Smooth muscle cell (in vitro differentiated cells): ENCODE measurements at regions not wholly inside any gene's neighbourhood (a gene's known extent, or its start where the extent isn't known, plus 50 kb on each side); places are given as distances from the start of the nearest gene placed in this dataset.

ENCODE experiments used
- DNase-seq: peaks from one replicate; lab custom pipeline; 2025; ENCODE audit not compliant: unreplicated experiment; lab: John Stamatoyannopoulos, UW
- H2AFZ ChIP-seq: fragments of 200-600 bp; sonication (generic); 2 replicates; pipeline ENCODE4 v1.6.0; 2016; ENCODE audit warnings: antibody characterized with exemption, low read depth, mild to moderate bottlenecking
- H3F3A ChIP-seq: fragments of 200-600 bp; sonication (generic); 2 replicates; pipeline ENCODE4 v1.6.0; 2017; ENCODE audit warnings: antibody characterized with exemption, low read depth
- H3K27ac ChIP-seq: fragments of 200-600 bp; sonication (generic); 2 replicates; pipeline ENCODE4 v1.5.1; 2016; ENCODE audit warnings: low read depth, mild to moderate bottlenecking
- H3K27me3 ChIP-seq: fragments of 200-600 bp; sonication (generic); 2 replicates; pipeline ENCODE4 v1.6.1; 2016; ENCODE audit warnings: low read depth, mild to moderate bottlenecking
- H3K36me3 ChIP-seq: fragments of 200-600 bp; sonication (generic); 2 replicates; pipeline ENCODE4 v1.5.1; 2016; ENCODE audit warnings: low read depth
- H3K4me1 ChIP-seq: fragments of 200-600 bp; sonication (generic); 2 replicates; pipeline ENCODE4 v1.5.1; 2016; ENCODE audit warnings: low read depth
- H3K4me2 ChIP-seq: fragments of 200-600 bp; sonication (generic); 2 replicates; pipeline ENCODE4 v1.6.0; 2016; ENCODE audit warnings: mild to moderate bottlenecking
- H3K4me3 ChIP-seq: fragments of 200-600 bp; sonication (generic); 2 replicates; pipeline ENCODE4 v1.5.1; 2016; ENCODE audit warnings: mild to moderate bottlenecking
- H3K79me2 ChIP-seq: fragments of 200-600 bp; sonication (generic); 2 replicates; pipeline ENCODE4 v1.6.0; 2016; ENCODE audit warnings: low read depth, mild to moderate bottlenecking
- H3K9ac ChIP-seq: fragments of 200-600 bp; sonication (generic); 2 replicates; pipeline ENCODE4 v1.6.0; 2016; ENCODE audit warnings: low read depth
- H3K9me3 ChIP-seq: fragments of 200-600 bp; sonication (generic); replicated peaks from 2 replicates; pipeline ENCODE4 v1.5.1; 2016; ENCODE audit warnings: low read depth
- H4K20me1 ChIP-seq: fragments of 200-600 bp; sonication (generic); 2 replicates; pipeline ENCODE4 v1.6.0; 2016; ENCODE audit warnings: low read depth
- WGBS: methylation state at CpG from one replicate; pipeline ENCODE4 v1.1.7; 2016; ENCODE audit warnings: low lambda C conversion rate; 5-methylcytosine and 5-hydroxymethylcytosine counted together
- TF ChIP-seq, protein P1 (sequence below): fragments of 200-600 bp; sonication (generic); IDR thresholded peaks from 2 replicates; pipeline ENCODE4 v1.5.1; 2017; ENCODE audit warnings: borderline replicate concordance, mild to moderate bottlenecking, antibody characterized with exemption; ENCODE audit not compliant: insufficient read depth, poor library complexity, severe bottlenecking

DNA sequence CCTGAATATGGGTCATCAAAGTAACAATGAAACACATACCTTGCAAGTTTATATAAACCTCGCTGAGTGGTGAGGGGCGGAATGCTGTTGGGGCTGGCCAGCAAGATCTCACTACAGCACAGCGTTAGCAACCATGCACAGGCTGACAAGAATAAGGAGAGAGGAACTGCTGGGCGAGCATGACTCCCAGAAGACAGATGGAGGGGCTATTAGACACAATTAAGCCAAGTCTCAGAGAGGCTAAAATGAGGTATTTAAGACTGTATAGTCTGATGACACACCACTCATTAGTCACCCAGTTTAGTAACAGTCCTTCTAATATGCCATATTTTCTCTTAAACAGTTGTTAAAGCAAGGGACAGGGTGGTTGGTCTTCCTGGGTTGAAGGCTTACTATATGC, 340.2 kb upstream of the NR5A2 start:
- WGBS = 28% methylated on average over 4 of the region's 4 CpGs
- DNase-seq = no peak
- peaks cover 32% of the 10 kb centered on the region for H3K4me1 ChIP-seq

DNA sequence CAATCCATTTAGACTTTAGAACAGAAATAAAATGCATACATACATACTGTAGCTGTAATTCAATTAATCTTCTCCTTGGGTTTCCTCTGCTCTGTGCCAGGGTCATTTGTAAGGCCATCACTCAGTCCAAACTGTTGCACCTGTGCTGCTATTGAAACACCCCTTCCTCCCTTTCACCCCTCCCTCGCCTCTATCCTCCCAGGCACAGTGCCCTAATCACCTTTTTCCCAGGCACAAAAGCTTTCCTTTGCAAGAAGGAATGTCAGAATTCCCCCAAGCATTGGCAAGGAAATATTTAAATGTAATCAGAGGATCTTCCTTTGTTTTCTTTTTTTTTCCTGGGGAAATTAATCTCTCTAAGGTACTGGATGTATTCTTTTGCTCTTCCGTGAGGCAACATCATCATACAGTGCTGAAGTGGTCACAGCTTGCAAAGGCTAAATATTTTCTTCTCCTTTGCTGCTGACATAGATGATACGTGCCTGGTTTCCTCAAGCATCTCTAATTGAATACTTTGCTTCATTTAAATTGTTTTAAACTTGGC, 339.3 kb upstream of the NR5A2 start:
- H3K36me3 ChIP-seq = no peaks in the 10 kb centered on the region
- H3K4me2 ChIP-seq = no peak overlapping the region
- no peak overlapping the region for H3K27ac ChIP-seq
- H3K4me1 ChIP-seq = peaks cover 32% of the 10 kb centered on the region
- no peaks in the 10 kb centered on the region for H3K9me3 ChIP-seq
- H3K27me3 ChIP-seq = no peaks in the 10 kb centered on the region
- TF ChIP-seq, protein P1, sequence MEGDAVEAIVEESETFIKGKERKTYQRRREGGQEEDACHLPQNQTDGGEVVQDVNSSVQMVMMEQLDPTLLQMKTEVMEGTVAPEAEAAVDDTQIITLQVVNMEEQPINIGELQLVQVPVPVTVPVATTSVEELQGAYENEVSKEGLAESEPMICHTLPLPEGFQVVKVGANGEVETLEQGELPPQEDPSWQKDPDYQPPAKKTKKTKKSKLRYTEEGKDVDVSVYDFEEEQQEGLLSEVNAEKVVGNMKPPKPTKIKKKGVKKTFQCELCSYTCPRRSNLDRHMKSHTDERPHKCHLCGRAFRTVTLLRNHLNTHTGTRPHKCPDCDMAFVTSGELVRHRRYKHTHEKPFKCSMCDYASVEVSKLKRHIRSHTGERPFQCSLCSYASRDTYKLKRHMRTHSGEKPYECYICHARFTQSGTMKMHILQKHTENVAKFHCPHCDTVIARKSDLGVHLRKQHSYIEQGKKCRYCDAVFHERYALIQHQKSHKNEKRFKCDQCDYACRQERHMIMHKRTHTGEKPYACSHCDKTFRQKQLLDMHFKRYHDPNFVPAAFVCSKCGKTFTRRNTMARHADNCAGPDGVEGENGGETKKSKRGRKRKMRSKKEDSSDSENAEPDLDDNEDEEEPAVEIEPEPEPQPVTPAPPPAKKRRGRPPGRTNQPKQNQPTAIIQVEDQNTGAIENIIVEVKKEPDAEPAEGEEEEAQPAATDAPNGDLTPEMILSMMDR = no peak
- 72% methylated on average over 3 of the region's 3 CpGs for WGBS
- H3K4me3 ChIP-seq = no peak overlapping the region
- H3F3A ChIP-seq = peaks cover 11% of the 10 kb centered on the region
- no peak overlapping the region for H3K9ac ChIP-seq
- H4K20me1 ChIP-seq = no peaks in the 10 kb centered on the region
- no peak for DNase-seq
- no peak overlapping the region for H2AFZ ChIP-seq
- no peaks in the 10 kb centered on the region for H3K79me2 ChIP-seq

More for the DNA sequence above, 340.2 kb upstream of the NR5A2 start:
- Histone ChIP-seq H3K27ac (peak overlapping the region; percentile 17), H3K79me2 (no peaks in the 10 kb centered on the region), H3K36me3 (no peaks in the 10 kb centered on the region), H3K4me3 (no peak overlapping the region), H3K27me3 (no peaks in the 10 kb centered on the region), H3K9me3 (no peaks in the 10 kb centered on the region), H2AFZ (no peak overlapping the region), H3K9ac (peak overlapping the region; percentile 14), H3K4me2 (peak overlapping the region; percentile 66), H4K20me1 (no peaks in the 10 kb centered on the region), H3F3A (peaks cover 11% of the 10 kb centered on the region)
- TF ChIP-seq, protein P1 = no peak

DNA sequence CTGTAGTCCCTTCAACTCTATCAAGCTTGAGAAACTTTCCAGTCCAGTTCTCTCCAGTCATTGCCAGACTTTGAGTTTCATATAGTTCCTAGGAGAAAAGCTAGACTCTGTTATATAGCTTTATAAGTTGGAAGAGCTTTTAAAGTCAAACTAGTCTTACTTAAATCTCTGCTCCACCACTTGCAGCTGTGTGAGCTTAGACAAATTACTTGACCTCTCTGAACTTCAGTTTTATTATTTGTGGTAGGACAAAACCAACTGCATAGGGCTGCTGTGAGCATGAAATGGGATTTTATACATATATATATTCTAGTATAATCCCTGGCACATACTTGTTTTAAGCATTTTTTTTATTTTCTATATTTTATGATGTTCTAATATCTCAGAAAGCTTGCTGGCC, 338.7 kb upstream of the NR5A2 start:
- Histone ChIP-seq H3K27me3 (no peaks in the 10 kb centered on the region), H3F3A (peaks cover 11% of the 10 kb centered on the region), H3K9ac (no peak overlapping the region), H3K79me2 (no peaks in the 10 kb centered on the region), H3K4me2 (no peak overlapping the region), H3K4me3 (no peak overlapping the region), H4K20me1 (no peaks in the 10 kb centered on the region), H3K36me3 (no peaks in the 10 kb centered on the region), H3K4me1 (peaks cover 32% of the 10 kb centered on the region), H3K9me3 (no peaks in the 10 kb centered on the region), H2AFZ (no peak overlapping the region), H3K27ac (no peak overlapping the region)
- DNase-seq = no peak
- TF ChIP-seq, protein P1 = no peak

DNA sequence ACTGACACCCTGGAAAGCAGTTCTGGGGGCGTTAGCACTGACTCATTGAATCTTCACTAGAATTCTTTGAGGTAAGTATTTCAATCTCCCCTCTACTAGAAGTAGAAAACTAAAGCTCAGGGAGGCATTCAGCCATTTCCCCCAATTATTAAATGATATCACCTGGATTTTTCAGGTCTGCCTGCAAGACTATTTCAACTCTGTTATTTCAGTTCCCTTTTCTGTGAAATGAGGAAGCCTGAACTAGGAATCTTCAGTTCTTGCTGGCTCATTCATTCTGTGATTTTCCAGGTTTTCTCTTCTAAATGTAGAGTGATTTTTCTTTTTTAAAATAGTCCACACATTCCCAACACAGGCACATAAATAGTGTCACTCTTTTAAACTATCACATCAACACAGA, 337.0 kb upstream of the NR5A2 start:
- H3K4me3 ChIP-seq = no peak overlapping the region
- no peak overlapping the region for H3K27ac ChIP-seq
- H3F3A ChIP-seq = peaks cover 11% of the 10 kb centered on the region
- TF ChIP-seq, protein P1 = no peak
- no peaks in the 10 kb centered on the region for H3K79me2 ChIP-seq
- WGBS = 80% methylated on average over 1 of the region's 1 CpG
- no peak overlapping the region for H2AFZ ChIP-seq
- no peaks in the 10 kb centered on the region for H3K9me3 ChIP-seq
- peak overlapping the region; percentile 49 for H3K4me2 ChIP-seq
- no peaks in the 10 kb centered on the region for H4K20me1 ChIP-seq
- H3K4me1 ChIP-seq = peaks cover 32% of the 10 kb centered on the region
- H3K27me3 ChIP-seq = no peaks in the 10 kb centered on the region
- no peak overlapping the region for H3K9ac ChIP-seq
- DNase-seq = no peak
- no peaks in the 10 kb centered on the region for H3K36me3 ChIP-seq
